ENCODE measurements at regions not wholly inside any gene's neighbourhood (a gene's known extent, or its start where the extent isn't known, plus 50 kb on each side); places are given as distances from the start of the nearest gene placed in this dataset.

- no CpG with 5 or more reads among the region's 2 CpGs for WGBS, 2 experiments (ENCODE audit: extremely low coverage in 2 of 2, insufficient read length in 1 of 2)
- no peaks in the 10 kb centered on the region for H4K20me1 ChIP-seq (ENCODE audit: insufficient read depth, low read length)
- no peaks in the 10 kb centered on the region for H3K79me1 ChIP-seq (ENCODE audit: low read depth in 1 of 2, low read length in 2 of 2)
- no peak overlapping the region for H2BK5ac ChIP-seq (ENCODE audit: low read depth, low read length, poor library complexity, severe bottlenecking)
- H3K36me3 ChIP-seq (ENCODE audit: control insufficient read depth, insufficient read depth, low read length), result no peaks in the 10 kb centered on the region
- H2BK20ac ChIP-seq (ENCODE audit: low read depth, low read length), result no peak overlapping the region
- no peak overlapping the region for H3K4ac ChIP-seq (ENCODE audit: low read depth, low read length)
- no peak overlapping the region for H3K4me2 ChIP-seq (ENCODE audit: low read depth, low read length)
- H3K14ac ChIP-seq (replicated peaks; ENCODE audit: low read depth, low read length), result no peak overlapping the region
- intact Hi-C loops (cut with micrococcal nuclease) (no loop called here), dilution Hi-C loops (cut with HindIII; ENCODE audit: low sequenced_read_pairs, unreplicated experiment) (no loop called here), in situ Hi-C loops (cut with MboI; ENCODE audit: low sequenced_read_pairs) (no loop called here)
- DNase-seq, result no peak
- BruUV-seq (replicated peaks), result no TSS peak
- no peaks in the 10 kb centered on the region for H3K9me3 ChIP-seq (ENCODE audit: control insufficient read depth, insufficient read depth, low read length)
- no peak overlapping the region for H2AFZ ChIP-seq (replicated peaks; ENCODE audit: low read length, poor library complexity)
- H4K91ac ChIP-seq (ENCODE audit: insufficient read depth, low read depth, low read length), result no peak overlapping the region
- no peak for ATAC-seq (ENCODE audit: low read depth)
- H2BK15ac ChIP-seq (ENCODE audit: low read depth, low read length), result no peak overlapping the region
- TF ChIP-seq CTCF (conservative IDR thresholded peaks at IDR 0.05; ENCODE audit: low read depth, low read length) (no peak), ELK1 (IDR thresholded peaks at IDR 0.05; ENCODE audit: borderline replicate concordance, low read depth, low read length) (no peak), MAZ (IDR thresholded peaks at IDR 0.05; ENCODE audit: borderline replicate concordance, low read depth, low read length) (no peak), RFX5 (IDR thresholded peaks at IDR 0.05; ENCODE audit: low read depth, low read length) (no peak), RAD21 (IDR thresholded peaks at IDR 0.05; ENCODE audit: low read length) (no peak), RCOR1 (IDR thresholded peaks at IDR 0.05; ENCODE audit: insufficient replicate concordance, low read length) (no peak), MAFK (IDR thresholded peaks at IDR 0.05; ENCODE audit: low read depth, low read length) (no peak), SMC3 (IDR thresholded peaks at IDR 0.05; ENCODE audit: low read depth, low read length) (no peak), MXI1 (IDR thresholded peaks at IDR 0.05; ENCODE audit: borderline replicate concordance, low read depth, low read length) (no peak), USF2 (IDR thresholded peaks at IDR 0.05; ENCODE audit: low read depth, low read length) (no peak), CHD1 (IDR thresholded peaks at IDR 0.05; ENCODE audit: low read depth, low read length) (no peak)
- no peak overlapping the region for H3K56ac ChIP-seq (ENCODE audit: extremely low read depth, insufficient read depth, low read length)
- H4K5ac ChIP-seq (ENCODE audit: low read depth, low read length), result no peak overlapping the region
- H2AK5ac ChIP-seq (ENCODE audit: low read depth, low read length), result no peak overlapping the region
- no peak overlapping the region for H3K9ac ChIP-seq (ENCODE audit: low read depth, low read length)
- no peak overlapping the region for H3K18ac ChIP-seq (ENCODE audit: low read depth, low read length)
- ChIA-PET POLR2A (ENCODE audit: unreplicated experiment) (no interaction called here), CTCF (interaction anchor here (1.7 kb wide), 1 partner anchor 11 kb away, joined by 4 read pairs; no protein-coding TSS in a partner anchor)
- H2AK9ac ChIP-seq (replicated peaks; ENCODE audit: low read depth, low read length, poor library complexity), result no peak overlapping the region
- H3K4me3 ChIP-seq (ENCODE audit: insufficient read depth, low read depth, low read length), result no peak overlapping the region
- no peak overlapping the region for H3K27ac ChIP-seq (ENCODE audit: insufficient read depth, low read length)
- H3K27me3 ChIP-seq (ENCODE audit: control insufficient read depth, insufficient read depth, low read length), result peaks cover 43% of the 10 kb centered on the region
- no peaks in the 10 kb centered on the region for H3K9me1 ChIP-seq (ENCODE audit: insufficient read depth, low read length)
- H3K23ac ChIP-seq (ENCODE audit: low read depth, low read length), result no peak overlapping the region
- no peak overlapping the region for H4K8ac ChIP-seq (ENCODE audit: low read depth in 2 of 2, low read length in 2 of 2)
- no peak overlapping the region for H2BK120ac ChIP-seq (ENCODE audit: low read depth, low read length)
- H3K4me1 ChIP-seq (ENCODE audit: control insufficient read depth, insufficient read depth, low read length), result no peaks in the 10 kb centered on the region
Measured at GRCh38 chr14:22408547-22408946, 180.5 kb downstream of the DAD1 start.

All from IMR-90 (cell line).